HCT116 (cell line): ENCODE measurements at regions not wholly inside any gene's neighbourhood (a gene's known extent, or its start where the extent isn't known, plus 50 kb on each side); places are given as distances from the start of the nearest gene placed in this dataset.

Experiments used
- ATAC-seq: fragments of 200-7000 bp; cut with Tn5 transposase; 2 replicates; pipeline ENCODE4 v1.9.1; 2020; ENCODE audit warnings: mild to moderate bottlenecking, moderate library complexity
- BruUV-seq: library from RNA; stranded (reverse); fragments of 400-500 nt; replicated peaks from 2 replicates; lab custom pipeline; 2021; lab: Mats Ljungman, UMichigan
- CTCF ChIA-PET: fragments of 300-600 bp; sonication (Branson Sonifier 250); formaldehyde crosslinking; loops from one replicate; lab custom pipeline; 2021; ENCODE audit warnings: antibody characterized with exemption; lab: Charles Lee
- POLR2A ChIA-PET: fragments of 300-600, 350-600 bp; sonication (Branson Sonifier 250); formaldehyde crosslinking; loops from one replicate; lab custom pipeline; 2021; ENCODE audit warnings: antibody characterized with exemption; lab: Charles Lee
- RAD21 ChIA-PET, 2 experiments: fragments of 300-600 bp; sonication (Branson Sonifier 250); formaldehyde crosslinking; loops; one replicate each; lab custom pipeline; 2023; ENCODE audit warnings: low total read pairs in 2 of 2; ENCODE audit not compliant: uncharacterized antibody in 2 of 2, unreplicated experiment in 2 of 2, low non-redundant PET in 1 of 2; lab: Charles Lee
- DNase-seq: peaks from one replicate; pipeline ENCODE4 v3.0.0-alpha.2; 2010; ENCODE audit warnings: low read depth, low spot score
- H2AFZ ChIP-seq: fragments of 200-600 bp; shearing (Covaris generic), sonication (generic); 2 replicates; pipeline ENCODE4 v1.6.1; 2017; ENCODE audit warnings: low read depth, mixed run types, mixed read lengths, antibody characterized with exemption, low read length; ENCODE audit not compliant: poor library complexity, severe bottlenecking
- H3K27ac ChIP-seq: 2 replicates; pipeline ENCODE4 v1.5.1; 2012; ENCODE audit warnings: low read depth, low read length
- H3K27me3 ChIP-seq: fragments of 200-600 bp; sonication (generic); 2 replicates; pipeline ENCODE4 v1.6.1; 2016; ENCODE audit warnings: mixed run types, low read length, mixed read lengths; ENCODE audit not compliant: insufficient read depth
- H3K36me3 ChIP-seq, 2 experiments: fragments of 200-500 bp in 1 of 2; fragments of 200-600 bp in 1 of 2; sonication (Bioruptor generic) in 1 of 2; sonication (generic) in 1 of 2; 2 replicates each; pipeline versions ENCODE4 v1.5.1 to v1.6.1; 2014 to 2016; ENCODE audit warnings: low read length in 2 of 2, inconsistent platforms in 1 of 2, mixed read lengths in 1 of 2, mixed run types in 1 of 2; ENCODE audit not compliant: insufficient read depth in 2 of 2, control insufficient read depth in 1 of 2
- H3K4me1 ChIP-seq, 2 experiments: fragments of 200-600 bp in 1 of 2; sonication (generic) in 1 of 2; 2 replicates each; pipeline versions ENCODE4 v1.5.1 to v1.6.1; 2012 to 2017; ENCODE audit warnings: low read length in 2 of 2, inconsistent platforms in 1 of 2, mild to moderate bottlenecking in 1 of 2, mixed read lengths in 1 of 2, mixed run types in 1 of 2, moderate library complexity in 1 of 2; ENCODE audit not compliant: insufficient read depth in 2 of 2, control insufficient read depth in 1 of 2
- H3K4me2 ChIP-seq: fragments of 200-600 bp; sonication (generic); 2 replicates; pipeline ENCODE4 v1.6.1; 2017; ENCODE audit warnings: mixed run types, low read length, mixed read lengths
- H3K4me3 ChIP-seq, 2 experiments: fragments of 200-600 bp in 1 of 2; sonication (generic) in 1 of 2; replicated peaks in 1 of 2; 2 replicates each; pipeline ENCODE4 v1.5.1; 2011 to 2016; ENCODE audit warnings: low read length in 2 of 2, control low read depth in 1 of 2, low read depth in 1 of 2, mild to moderate bottlenecking in 1 of 2, mixed read lengths in 1 of 2, mixed run types in 1 of 2
- H3K79me2 ChIP-seq: fragments of 200-600 bp; sonication (generic); 2 replicates; pipeline ENCODE4 v1.6.1; 2017; ENCODE audit warnings: mild to moderate bottlenecking, mixed run types, low read length, moderate library complexity, mixed read lengths; ENCODE audit not compliant: insufficient read depth
- H3K9ac ChIP-seq: fragments of 200-600 bp; sonication (generic); 2 replicates; pipeline ENCODE4 v1.6.1; 2016; ENCODE audit warnings: low read length, mixed read lengths
- H3K9me2 ChIP-seq: fragments of 200-600 bp; sonication (generic), shearing (Covaris generic); 2 replicates; pipeline ENCODE4 v1.6.1; 2017; ENCODE audit warnings: mixed run types, mild to moderate bottlenecking, moderate library complexity; ENCODE audit not compliant: insufficient read depth
- H3K9me3 ChIP-seq, 2 experiments: fragments of 200-500 bp in 1 of 2; fragments of 200-600 bp in 1 of 2; sonication (Bioruptor generic) in 1 of 2; sonication (generic) in 1 of 2; 2 replicates each; pipeline ENCODE4 v1.6.1; 2014 to 2017; ENCODE audit warnings: low read length in 2 of 2, mixed read lengths in 2 of 2, inconsistent platforms in 1 of 2, low read depth in 1 of 2, mild to moderate bottlenecking in 1 of 2, mixed run types in 1 of 2, moderate library complexity in 1 of 2; ENCODE audit not compliant: control insufficient read depth in 1 of 2, insufficient read depth in 1 of 2
- H4K20me1 ChIP-seq: fragments of 200-600 bp; sonication (generic), shearing (Covaris generic); 2 replicates; pipeline ENCODE4 v1.6.1; 2017; ENCODE audit warnings: mixed run types, mild to moderate bottlenecking, moderate library complexity; ENCODE audit not compliant: insufficient read depth
- ATF3 ChIP-seq: IDR thresholded peaks from 2 replicates; pipeline ENCODE4 v1.6.1; 2012
- CBX3 ChIP-seq: IDR thresholded peaks from 2 replicates; pipeline ENCODE4 v1.6.1; 2012; ENCODE audit warnings: low read depth
- CEBPB ChIP-seq: IDR thresholded peaks from 2 replicates; pipeline ENCODE4 v1.6.1; 2012; ENCODE audit warnings: low read depth
- CTCF ChIP-seq, 3 experiments: fragments of 200-600 bp in 1 of 3; sonication (generic) in 1 of 3; IDR thresholded peaks in 2 of 3; conservative IDR thresholded peaks in 1 of 3; 2 replicates each; pipeline ENCODE4 v1.5.1; 2012 to 2017; ENCODE audit warnings: low read depth in 2 of 3, low read length in 2 of 3, antibody characterized with exemption in 1 of 3, borderline replicate concordance in 1 of 3, control low read depth in 1 of 3, mild to moderate bottlenecking in 1 of 3, mixed read lengths in 1 of 3, mixed run types in 1 of 3, moderate library complexity in 1 of 3; ENCODE audit not compliant: insufficient read depth in 1 of 3
- EGR1 ChIP-seq: IDR thresholded peaks from 2 replicates; pipeline ENCODE4 v1.6.1; 2012; ENCODE audit warnings: low read depth
- ELF1 ChIP-seq: IDR thresholded peaks from 2 replicates; pipeline ENCODE4 v1.6.1; 2012; ENCODE audit warnings: low read depth, borderline replicate concordance
- EZH2 ChIP-seq: fragments of 200-600 bp; sonication (generic); IDR thresholded peaks from 2 replicates; pipeline ENCODE4 v1.6.1; 2017; ENCODE audit warnings: antibody characterized with exemption, mixed run types
- EZH2phosphoT487 ChIP-seq: fragments of 200-600 bp; IDR thresholded peaks from 2 replicates; pipeline ENCODE4 v1.6.1; 2018; ENCODE audit warnings: antibody characterized with exemption, borderline replicate concordance
- JUND ChIP-seq: IDR thresholded peaks from 2 replicates; pipeline ENCODE4 v1.6.1; 2012
- MAX ChIP-seq: IDR thresholded peaks from 2 replicates; pipeline ENCODE4 v1.6.1; 2012
- POLR2A ChIP-seq: IDR thresholded peaks from 2 replicates; pipeline ENCODE4 v1.7.0; 2011; ENCODE audit warnings: borderline replicate concordance; ENCODE audit not compliant: insufficient read depth, insufficient read length; ENCODE audit errors: extremely low read depth
- POLR2AphosphoS5 ChIP-seq: IDR thresholded peaks from 2 replicates; pipeline ENCODE4 v1.6.1; 2011; ENCODE audit warnings: mild to moderate bottlenecking, low read depth, low read length, moderate library complexity
- RAD21 ChIP-seq: IDR thresholded peaks from 2 replicates; pipeline ENCODE4 v1.6.1; 2012; ENCODE audit warnings: low read depth, mild to moderate bottlenecking
- TCF7L2 ChIP-seq: IDR thresholded peaks from 2 replicates; pipeline ENCODE4 v1.7.0; 2011; ENCODE audit warnings: borderline replicate concordance, inconsistent platforms; ENCODE audit not compliant: insufficient read depth, insufficient read length; ENCODE audit errors: extremely low read depth
- YY1 ChIP-seq: IDR thresholded peaks from 2 replicates; pipeline ENCODE4 v1.6.1; 2011; ENCODE audit warnings: low read length, low read depth, moderate library complexity, mild to moderate bottlenecking; ENCODE audit not compliant: insufficient replicate concordance; ENCODE audit errors: extremely low read depth
- ZFX ChIP-seq: fragments of 450-650 bp; IDR thresholded peaks from 2 replicates; pipeline ENCODE4 v1.6.1; 2017
- ZNF274 ChIP-seq: fragments of 200-500 bp; sonication (Bioruptor generic); IDR thresholded peaks from 2 replicates; pipeline ENCODE4 v1.6.1; 2014; ENCODE audit warnings: mild to moderate bottlenecking, low read depth, low read length, inconsistent platforms
- intact Hi-C: fragments of 100-400 bp; cut with micrococcal nuclease; formaldehyde crosslinking; loops from 2 replicates; pipeline ENCODE4 v1.10.0; 2022

- no peaks in the 10 kb centered on the region for H3K36me3 ChIP-seq
- H3K4me2 ChIP-seq = no peak overlapping the region
- ChIA-PET POLR2A (no interaction called here), RAD21 (interaction anchor here in 1 of 2 experiments (0.7 kb wide), 1 partner anchor 29 kb away, joined by 3 read pairs; no protein-coding TSS in a partner anchor), CTCF (no interaction called here)
- no peaks in the 10 kb centered on the region for H3K9me3 ChIP-seq
- no peaks in the 10 kb centered on the region for H3K27me3 ChIP-seq
- H3K79me2 ChIP-seq = no peaks in the 10 kb centered on the region
- TF ChIP-seq EZH2phosphoT487 = no peak
- no peak for TF ChIP-seq CTCF (IDR thresholded peaks at IDR 0.05 in 2 of 3, conservative IDR thresholded peaks at IDR 0.05 in 1 of 3; ENCODE audit: borderline replicate concordance in 1 of 3, insufficient read depth in 1 of 3, low read depth in 2 of 3, low read length in 2 of 3)
- no peak for TF ChIP-seq ZFX
- TF ChIP-seq CEBPB = no peak
- no peak for TF ChIP-seq JUND
- no peak for TF ChIP-seq ATF3
- TF ChIP-seq ELF1 = no peak
- TF ChIP-seq POLR2A = no peak
- no peak for TF ChIP-seq TCF7L2
- no peak for TF ChIP-seq MAX
- TF ChIP-seq RAD21 = no peak
- TF ChIP-seq CBX3 = no peak
- TF ChIP-seq EGR1 = no peak
- no peak for TF ChIP-seq YY1
- no peak for TF ChIP-seq EZH2
- no peak for TF ChIP-seq ZNF274
- TF ChIP-seq POLR2AphosphoS5 = no peak
- H4K20me1 ChIP-seq = no peaks in the 10 kb centered on the region
- intact Hi-C loops = no loop called here
- DNase-seq (no peak), ATAC-seq (no peak)
- H3K9ac ChIP-seq = no peak overlapping the region
- H3K27ac ChIP-seq = no peak overlapping the region
- no TSS peak for BruUV-seq
- no peak overlapping the region for H3K4me3 ChIP-seq
- H2AFZ ChIP-seq = no peak overlapping the region
- no peaks in the 10 kb centered on the region for H3K4me1 ChIP-seq
- no peaks in the 10 kb centered on the region for H3K9me2 ChIP-seq
Measured at GRCh38 chr4:86432559-86433134, 72.8 kb upstream of the MAPK10 start.
